Adrenal gland (tissue), 9 donors: ENCODE measurements at regions not wholly inside any gene's neighbourhood (a gene's known extent, or its start where the extent isn't known, plus 50 kb on each side); places are given as distances from the start of the nearest gene placed in this dataset.

ENCODE experiments used
- DNase-seq, 7 donors: peaks; one replicate each; pipeline ENCODE4 v3.0.0-alpha.2; 2019 to 2020
- H3K27ac ChIP-seq, 5 donors: fragments of 200-600 bp; sonication (generic) in 4 of 5; 1 replicate in 3 of 5; 2 replicates in 2 of 5; pipeline versions ENCODE4 v1.5.1 to v1.8.0; 2016 to 2020; ENCODE audit warnings: mild to moderate bottlenecking in 1 of 5
- H3K27me3 ChIP-seq: fragments of 200-600 bp; 2 replicates; pipeline ENCODE4 v1.8.0; 2021
- H3K36me3 ChIP-seq, 2 donors: fragments of 200-600 bp; replicated peaks in 1 of 2; 1 replicate in 1 of 2; 2 replicates in 1 of 2; pipeline versions ENCODE4 v1.5.1 to v1.8.0; 2018 to 2022
- H3K4me1 ChIP-seq, 2 donors: fragments of 200-600 bp; replicated peaks in 1 of 2; 1 replicate in 1 of 2; 2 replicates in 1 of 2; pipeline versions ENCODE4 v1.5.1 to v1.8.0; 2018 to 2021
- H3K4me3 ChIP-seq, 4 donors: fragments of 200-600 bp; sonication (generic) in 3 of 4; one replicate each; pipeline ENCODE4 v1.5.1; 2016 to 2018
- H3K9me3 ChIP-seq, 3 donors: fragments of 200-600 bp; sonication (generic) in 1 of 3; replicated peaks in 1 of 3; 1 replicate in 2 of 3; 2 replicates in 1 of 3; pipeline versions ENCODE4 v1.5.1 to v1.8.0; 2016 to 2021
- CTCF ChIP-seq, 6 experiments: fragments of 450-650 bp in 4 of 6; fragments of 200-600 bp in 2 of 6; sonication (generic) in 1 of 6; IDR thresholded peaks; 1 replicate in 5 of 6; 2 replicates in 1 of 6; pipeline versions ENCODE4 v1.5.1 to v1.8.0; 2016 to 2021; ENCODE audit warnings: antibody characterized with exemption in 6 of 6, mild to moderate bottlenecking in 2 of 6, moderate library complexity in 1 of 6
- POLR2A ChIP-seq, 2 donors: fragments of 450-650 bp; IDR thresholded peaks; one replicate each; pipeline ENCODE4 v1.6.1; 2017; ENCODE audit warnings: antibody characterized with exemption in 2 of 2, mild to moderate bottlenecking in 2 of 2, moderate library complexity in 1 of 2
- WGBS, 4 donors: extraction: QIAGEN DNeasy Blood & Tissue Kit in 2 of 4; methylation state at CpG; one replicate each; pipeline versions ENCODE4 v1.1.5 to v1.1.7; 2013 to 2017; 5-methylcytosine and 5-hydroxymethylcytosine counted together
- intact Hi-C, 2 donors: fragments of 100-400 bp; cut with DNase I; formaldehyde crosslinking; loops; one replicate each; pipeline versions ENCODE4 v1.14.1 to v1.15.0; 2022 to 2023
- donor health status: healthy with polysubstance abuse.
- donor health status: Bipolar disorder and iron deficiency.
- donor health status: DM: yes; HTN: yes; CAD: no.
- donor health status: DM: no; HTN: no; CAD: no.
- donor health status: DM: no; HTN: no; CAD: no.

GRCh38 chr14:32027255-32027939 lies 49.7 kb upstream of the ARHGAP5 start:
- Histone ChIP-seq H3K27me3 (no peaks in the 10 kb centered on the region), H3K36me3 (no peaks in the 10 kb centered on the region), H3K27ac (no peak overlapping the region), H3K4me3 (no peak overlapping the region), H3K9me3 (no peaks in the 10 kb centered on the region), H3K4me1 (peaks cover 5 to 11% of the 10 kb centered on the region in 2 donors)
- intact Hi-C loops: no loop called here
- WGBS, 4 donors: 86 to 90% (median 88%) methylated on average over 5 of the region's 5 CpGs
- no peak for TF ChIP-seq CTCF (IDR thresholded peaks at IDR 0.05)
- no peak for TF ChIP-seq POLR2A (IDR thresholded peaks at IDR 0.05)
- DNase-seq: no peak
